ENCODE measurements at regions not wholly inside any gene's neighbourhood (a gene's known extent, or its start where the extent isn't known, plus 50 kb on each side); places are given as distances from the start of the nearest gene placed in this dataset.

DNA sequence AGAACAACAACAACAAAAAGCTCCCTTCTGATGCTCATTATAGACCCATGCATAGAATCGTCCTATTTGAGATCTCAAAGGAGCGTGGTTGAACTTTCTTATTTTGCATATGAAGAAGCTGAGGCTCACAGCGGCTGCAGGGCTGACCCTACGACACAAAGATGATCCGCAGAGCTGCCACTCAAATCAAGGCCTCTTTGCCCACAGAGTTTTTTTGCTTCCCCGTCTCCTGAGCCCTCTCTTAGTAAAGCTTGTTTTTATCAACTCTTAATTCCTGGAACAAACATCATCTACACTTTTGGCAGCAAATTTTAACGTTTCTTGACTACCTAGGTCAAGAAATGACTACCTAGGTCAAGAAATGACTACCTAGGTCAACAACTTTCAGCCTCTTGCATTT lies 73.7 kb downstream of the C16orf95 start:
- no peak overlapping the region for H3K27ac Mint-ChIP-seq
- DNase-seq (ENCODE audit: low spot score) (no peak), ATAC-seq (no peak)
- no peak overlapping the region for H3K4me3 Mint-ChIP-seq
- H3K4me1 Mint-ChIP-seq (ENCODE audit: low read depth in 2 of 2) = peaks cover 6 to 13% of the 10 kb centered on the region in 2 donors
- H3K36me3 Mint-ChIP-seq = no peaks in the 10 kb centered on the region
- H3K9me3 Mint-ChIP-seq = no peaks in the 10 kb centered on the region
- peaks cover 14 to 17% of the 10 kb centered on the region in 2 donors for H3K27me3 Mint-ChIP-seq

DNA sequence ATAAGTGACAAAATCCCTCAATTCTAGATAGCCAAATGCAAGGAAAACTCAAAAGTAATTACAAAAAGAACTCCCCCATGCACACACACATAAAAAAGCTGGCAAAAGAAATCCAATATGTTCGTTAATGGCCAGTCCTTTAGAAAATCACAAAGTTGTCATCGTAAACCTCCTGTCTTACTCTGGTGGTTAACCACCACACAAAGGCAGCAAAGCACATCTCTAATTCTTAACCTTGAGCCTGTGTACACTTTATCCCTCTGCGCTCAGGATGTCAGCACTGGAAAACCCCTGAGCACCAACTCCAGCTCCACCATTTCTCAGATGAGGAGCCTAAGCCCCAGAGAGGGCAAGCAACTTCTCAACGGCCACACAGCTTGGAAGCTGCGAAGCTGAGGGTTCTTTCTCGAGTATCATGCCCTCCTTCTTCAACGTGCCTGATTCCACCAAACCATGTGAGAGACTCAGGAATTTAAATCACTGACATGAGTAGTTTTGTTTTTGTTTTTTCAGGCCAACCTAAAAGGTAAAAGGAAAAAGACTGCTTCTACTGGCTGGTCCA lies 72.5 kb downstream of the C16orf95 start:
- no peaks in the 10 kb centered on the region for H3K9me3 Mint-ChIP-seq
- DNase-seq (ENCODE audit: low spot score) (no peak), ATAC-seq (no peak)
- peaks cover 17% of the 10 kb centered on the region in 2 donors for H3K27me3 Mint-ChIP-seq
- H3K36me3 Mint-ChIP-seq = no peaks in the 10 kb centered on the region
- no peak overlapping the region for H3K27ac Mint-ChIP-seq
- peaks cover 6 to 11% of the 10 kb centered on the region in 2 donors for H3K4me1 Mint-ChIP-seq (ENCODE audit: low read depth in 2 of 2)
- no peak overlapping the region for H3K4me3 Mint-ChIP-seq

DNA sequence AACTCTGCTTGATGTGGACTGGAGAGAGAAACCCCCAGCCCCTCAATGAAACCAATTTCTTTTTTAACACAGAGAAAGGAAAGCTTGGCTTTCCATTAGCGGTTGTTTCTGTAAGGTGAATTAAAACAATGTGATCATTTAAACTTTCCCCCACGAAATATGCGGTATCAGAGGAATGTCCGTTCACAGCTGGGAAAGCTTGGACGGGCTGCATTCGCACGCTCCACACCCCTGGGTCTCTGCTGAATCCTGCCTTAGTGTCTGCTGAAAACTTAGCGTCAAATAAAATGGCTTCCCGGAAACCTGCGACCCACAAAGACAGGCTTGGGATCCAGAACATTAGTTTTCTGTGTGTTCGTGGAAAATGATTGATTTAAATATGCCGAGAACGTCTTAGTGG lies 71.7 kb downstream of the C16orf95 start:
- Mint-ChIP-seq H3K27ac (no peak overlapping the region), H3K9me3 (no peaks in the 10 kb centered on the region), H3K4me1 (ENCODE audit: low read depth in 2 of 2) (peaks cover 5 to 8% of the 10 kb centered on the region in 2 donors), H3K27me3 (peaks cover 13 to 16% of the 10 kb centered on the region in 2 donors), H3K36me3 (no peaks in the 10 kb centered on the region), H3K4me3 (no peak overlapping the region)
- no peak for DNase-seq (ENCODE audit: low spot score)
- no peak for ATAC-seq

DNA sequence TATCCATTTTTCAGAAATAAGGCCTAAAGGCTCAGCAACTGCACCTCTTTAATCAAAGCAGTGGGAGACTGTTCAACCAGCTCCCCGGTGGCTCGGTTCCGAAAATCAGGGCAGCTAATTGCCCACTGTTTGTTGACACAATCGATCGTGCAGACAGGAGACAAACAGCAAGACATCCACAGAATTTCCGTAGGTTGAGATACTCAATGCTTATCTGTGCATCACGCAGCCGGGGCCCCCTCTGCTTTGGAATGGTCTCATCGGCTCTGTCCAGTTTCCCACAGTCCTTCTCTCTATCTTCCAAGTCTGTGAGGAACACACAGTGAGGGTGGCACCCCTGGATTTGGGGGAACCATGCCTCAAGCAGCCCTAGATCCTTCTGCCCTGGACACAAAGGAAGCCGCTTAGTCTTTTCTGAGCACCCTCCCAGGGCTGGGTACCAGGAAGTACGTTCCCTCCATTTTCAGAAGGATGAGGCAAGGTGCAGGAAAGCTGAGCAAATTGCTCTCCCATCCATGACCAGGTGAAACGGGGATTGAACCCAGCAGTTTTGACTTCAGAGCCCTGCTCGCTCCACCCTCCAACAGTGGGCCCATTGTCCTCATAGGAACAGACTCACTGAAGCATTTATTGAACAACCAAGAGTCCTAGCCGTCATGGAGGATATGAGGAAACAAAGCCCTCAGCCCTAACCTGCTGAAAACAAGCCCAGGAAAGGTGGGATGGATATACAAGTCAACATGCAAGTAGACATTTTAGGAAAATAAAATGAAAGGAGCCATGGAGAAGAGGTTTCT lies 70.7 kb downstream of the C16orf95 start:
- H3K27ac Mint-ChIP-seq = no peak overlapping the region
- H3K4me3 Mint-ChIP-seq = no peak overlapping the region
- H3K27me3 Mint-ChIP-seq = peaks cover 7 to 10% of the 10 kb centered on the region in 2 donors
- DNase-seq (ENCODE audit: low spot score) (no peak), ATAC-seq (no peak)
- peaks cover 0 to 3% of the 10 kb centered on the region in 2 donors for H3K4me1 Mint-ChIP-seq (ENCODE audit: low read depth in 2 of 2)
- H3K9me3 Mint-ChIP-seq = no peaks in the 10 kb centered on the region
- H3K36me3 Mint-ChIP-seq = no peaks in the 10 kb centered on the region

DNA sequence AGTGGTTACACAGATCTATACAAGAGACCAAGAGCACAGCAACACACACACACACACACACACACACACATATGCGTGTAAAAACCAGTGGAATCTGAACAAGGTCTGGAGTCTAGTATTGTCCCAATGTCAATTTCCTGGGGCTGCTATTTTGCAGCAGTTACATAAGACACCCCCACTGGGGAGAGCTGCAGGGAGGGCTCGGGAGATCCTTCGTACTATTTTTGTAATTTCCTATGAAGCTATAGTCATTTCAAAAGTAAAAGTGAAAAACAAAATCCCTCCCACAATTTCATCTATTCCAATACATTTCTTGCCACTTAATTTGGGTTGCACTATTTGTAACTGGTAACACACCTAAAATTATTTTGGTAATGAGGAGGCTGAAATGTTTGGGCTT lies 68.5 kb downstream of the C16orf95 start:
- H3K4me3 Mint-ChIP-seq = no peak overlapping the region
- no peak overlapping the region for H3K27ac Mint-ChIP-seq
- H3K9me3 Mint-ChIP-seq = no peaks in the 10 kb centered on the region
- H3K36me3 Mint-ChIP-seq = no peaks in the 10 kb centered on the region
- DNase-seq (ENCODE audit: low spot score) = no peak
- peaks cover 0 to 7% of the 10 kb centered on the region in 2 donors for H3K4me1 Mint-ChIP-seq (ENCODE audit: low read depth in 2 of 2)
- ATAC-seq = no peak
- H3K27me3 Mint-ChIP-seq = peaks cover 7 to 12% of the 10 kb centered on the region in 2 donors

DNA sequence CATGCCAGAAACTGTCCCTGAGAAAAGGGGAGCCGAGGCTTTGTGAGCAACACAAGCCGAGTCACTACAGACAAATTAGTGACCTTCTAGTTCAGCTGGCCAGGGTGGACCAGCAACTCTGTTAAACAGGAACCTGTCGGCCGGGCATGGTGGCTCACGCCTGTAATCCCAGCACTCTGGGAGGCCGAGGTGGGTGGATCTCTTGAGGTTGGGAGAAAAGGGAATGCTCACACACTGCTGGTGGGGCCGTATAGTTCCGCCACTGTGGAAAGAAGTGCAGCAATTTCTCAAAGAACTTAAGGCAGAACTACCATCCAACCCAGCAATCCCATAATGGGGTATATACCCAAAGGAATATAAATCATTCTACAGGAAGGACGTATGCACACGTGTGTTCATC lies 67.8 kb downstream of the C16orf95 start:
- peaks cover 0 to 7% of the 10 kb centered on the region in 2 donors for H3K4me1 Mint-ChIP-seq (ENCODE audit: low read depth in 2 of 2)
- ATAC-seq (no peak), DNase-seq (ENCODE audit: low spot score) (no peak)
- H3K27ac Mint-ChIP-seq = no peak overlapping the region
- H3K36me3 Mint-ChIP-seq = no peaks in the 10 kb centered on the region
- H3K4me3 Mint-ChIP-seq = no peak overlapping the region
- H3K27me3 Mint-ChIP-seq = peaks cover 7 to 12% of the 10 kb centered on the region in 2 donors
- H3K9me3 Mint-ChIP-seq = no peaks in the 10 kb centered on the region

DNA sequence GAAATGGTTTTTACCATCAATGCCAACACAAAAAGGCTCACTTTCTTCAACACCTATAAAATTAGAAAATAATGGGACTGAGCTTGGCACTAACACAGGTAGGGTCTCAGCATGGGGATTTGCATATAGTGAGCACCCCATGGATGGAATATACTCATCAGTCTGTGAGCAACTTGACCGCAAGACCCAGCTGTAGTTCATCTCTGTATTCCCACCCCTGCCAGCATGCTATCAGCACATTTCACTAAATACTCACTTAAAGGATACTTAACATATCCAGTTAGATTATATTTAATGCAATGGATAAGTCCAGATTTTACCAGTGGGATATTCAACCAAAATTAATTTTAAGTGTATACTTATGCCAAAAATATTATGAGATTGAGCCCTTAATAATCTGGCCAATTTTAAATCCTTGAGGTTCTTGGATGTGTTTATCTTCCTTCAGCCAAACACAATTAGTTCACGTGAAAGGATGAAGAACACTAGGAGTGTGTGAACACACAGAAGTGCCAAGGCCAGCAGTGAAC lies 66.7 kb downstream of the C16orf95 start:
- H3K4me1 Mint-ChIP-seq (ENCODE audit: low read depth in 2 of 2) = peaks cover 0 to 7% of the 10 kb centered on the region in 2 donors
- H3K36me3 Mint-ChIP-seq = no peaks in the 10 kb centered on the region
- DNase-seq (ENCODE audit: low spot score) = no peak
- ATAC-seq = no peak
- H3K27me3 Mint-ChIP-seq = peaks cover 7 to 12% of the 10 kb centered on the region in 2 donors
- no peak overlapping the region for H3K4me3 Mint-ChIP-seq
- H3K9me3 Mint-ChIP-seq = no peaks in the 10 kb centered on the region
- no peak overlapping the region for H3K27ac Mint-ChIP-seq

DNA sequence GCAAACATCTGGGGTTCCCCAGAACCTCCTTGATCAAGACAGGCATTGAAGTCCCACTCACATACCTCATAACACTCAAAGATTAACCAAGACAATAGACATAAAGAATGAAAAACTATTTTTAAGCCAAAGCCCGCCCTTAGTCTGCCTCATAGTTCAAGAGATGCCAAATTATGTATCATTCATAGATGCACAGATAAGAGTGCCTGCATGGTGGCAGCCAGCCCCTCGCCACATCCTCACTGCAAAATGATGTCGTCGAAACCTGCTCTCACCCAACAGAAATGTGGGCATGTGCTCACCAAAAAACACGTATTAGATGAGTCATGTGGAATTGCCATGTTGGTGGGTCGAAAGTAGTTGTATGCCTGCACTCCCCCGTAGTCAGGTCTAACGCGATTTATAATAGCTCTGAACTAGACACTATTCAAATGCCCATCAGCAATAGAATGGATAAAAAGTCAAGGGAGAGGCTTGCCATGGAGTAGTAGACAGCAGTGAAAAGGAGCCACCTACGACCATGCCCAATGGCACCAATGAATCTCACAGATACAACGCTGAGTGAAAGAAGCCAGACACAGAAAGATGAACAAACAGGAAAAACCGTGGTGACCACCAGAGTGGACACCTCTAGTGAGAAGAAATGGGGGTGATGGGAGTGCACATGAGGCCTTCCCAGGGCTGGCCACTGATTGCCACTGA lies 64.8 kb downstream of the C16orf95 start:
- H3K27ac Mint-ChIP-seq = no peak overlapping the region
- no peaks in the 10 kb centered on the region for H3K36me3 Mint-ChIP-seq

More for the DNA sequence above, 64.8 kb downstream of the C16orf95 start:
- no peaks in the 10 kb centered on the region for H3K9me3 Mint-ChIP-seq
- no peak for ATAC-seq
- no peak for DNase-seq (ENCODE audit: low spot score)
- H3K4me1 Mint-ChIP-seq (ENCODE audit: low read depth in 2 of 2) = peaks cover 0 to 7% of the 10 kb centered on the region in 2 donors
- H3K27me3 Mint-ChIP-seq = peaks cover under 1 to 7% of the 10 kb centered on the region in 2 donors
- no peak overlapping the region for H3K4me3 Mint-ChIP-seq

All from natural killer cell treated with Interleukin-12 subunit alpha and Interleukin-12 subunit beta and Interleukin-15 and Interleukin-18, amount 100 ng/mL, for 72 hours (primary cell).